Large intestine (tissue), 3 donors: ENCODE measurements at regions not wholly inside any gene's neighbourhood (a gene's known extent, or its start where the extent isn't known, plus 50 kb on each side); places are given as distances from the start of the nearest gene placed in this dataset.

Experiments used
- DNase-seq, 2 donors: peaks; one replicate each; pipeline versions ENCODE4 v3.0.0 to v3.0.0-alpha.2; 2013
- H3K27ac ChIP-seq: one replicate; pipeline ENCODE4 v1.5.1; 2013; ENCODE audit warnings: low read length
- H3K27me3 ChIP-seq: 2 replicates; pipeline ENCODE4 v1.6.1; 2013; ENCODE audit warnings: low read length; ENCODE audit not compliant: control insufficient read depth, insufficient read depth
- H3K36me3 ChIP-seq: 2 replicates; pipeline ENCODE4 v1.6.1; 2013; ENCODE audit warnings: low read length; ENCODE audit not compliant: control insufficient read depth, insufficient read depth
- H3K4me1 ChIP-seq: one replicate; pipeline ENCODE4 v1.6.1; 2013; ENCODE audit warnings: low read length; ENCODE audit not compliant: control insufficient read depth, insufficient read depth
- H3K4me3 ChIP-seq: one replicate; pipeline ENCODE4 v1.5.1; 2013; ENCODE audit warnings: low read length
- H3K9me3 ChIP-seq: one replicate; pipeline ENCODE4 v1.6.1; 2013; ENCODE audit warnings: mild to moderate bottlenecking, low read depth, low read length, moderate library complexity; ENCODE audit not compliant: control insufficient read depth
- WGBS: methylation state at CpG from one replicate; pipeline ENCODE4 v1.1.5; 2013; ENCODE audit warnings: low lambda C conversion rate; ENCODE audit not compliant: insufficient coverage; 5-methylcytosine and 5-hydroxymethylcytosine counted together

GRCh38 chr20:7220755-7221154 is 453.3 kb downstream of the BMP2 start:
- WGBS = no CpG with 5 or more reads among the region's 1 CpG
- no peak overlapping the region for H3K27ac ChIP-seq
- H3K27me3 ChIP-seq = no peaks in the 10 kb centered on the region
- no peaks in the 10 kb centered on the region for H3K36me3 ChIP-seq
- no peak overlapping the region for H3K4me3 ChIP-seq
- no peak for DNase-seq
- no peaks in the 10 kb centered on the region for H3K4me1 ChIP-seq
- no peaks in the 10 kb centered on the region for H3K9me3 ChIP-seq

GRCh38 chr20:7226156-7226555 is 458.7 kb downstream of the BMP2 start:
- Histone ChIP-seq H3K27ac (no peak overlapping the region), H3K27me3 (no peaks in the 10 kb centered on the region), H3K36me3 (no peaks in the 10 kb centered on the region), H3K4me1 (no peaks in the 10 kb centered on the region), H3K4me3 (no peak overlapping the region), H3K9me3 (no peaks in the 10 kb centered on the region)
- DNase-seq = no peak
- WGBS = no CpG with 5 or more reads among the region's 2 CpGs

- no peaks in the 10 kb centered on the region for H3K27me3 ChIP-seq
- DNase-seq = no peak
- H3K36me3 ChIP-seq = no peaks in the 10 kb centered on the region
- no peaks in the 10 kb centered on the region for H3K9me3 ChIP-seq
- H3K4me3 ChIP-seq = no peak overlapping the region
- no peaks in the 10 kb centered on the region for H3K4me1 ChIP-seq
- H3K27ac ChIP-seq = no peak overlapping the region
Measured at GRCh38 chr20:7231303-7231702, 463.8 kb downstream of the BMP2 start.

GRCh38 chr20:7232796-7233195 is 465.3 kb downstream of the BMP2 start:
- Histone ChIP-seq H3K27ac (no peak overlapping the region), H3K36me3 (no peaks in the 10 kb centered on the region), H3K4me3 (no peak overlapping the region), H3K9me3 (no peaks in the 10 kb centered on the region), H3K27me3 (no peaks in the 10 kb centered on the region), H3K4me1 (no peaks in the 10 kb centered on the region)
- no peak for DNase-seq
- 73% methylated on average over 2 of the region's 2 CpGs for WGBS

GRCh38 chr20:7237251-7237650 is 469.8 kb downstream of the BMP2 start:
- no peaks in the 10 kb centered on the region for H3K27me3 ChIP-seq
- no peaks in the 10 kb centered on the region for H3K4me1 ChIP-seq
- no peak overlapping the region for H3K27ac ChIP-seq
- no peak for DNase-seq
- no peaks in the 10 kb centered on the region for H3K36me3 ChIP-seq
- no peak overlapping the region for H3K4me3 ChIP-seq
- H3K9me3 ChIP-seq = no peaks in the 10 kb centered on the region
- no CpG with 5 or more reads among the region's 1 CpG for WGBS

GRCh38 chr20:7240490-7240889 is 473.0 kb downstream of the BMP2 start:
- WGBS = 100% methylated on average over 1 of the region's 3 CpGs
- no peaks in the 10 kb centered on the region for H3K9me3 ChIP-seq
- no peak overlapping the region for H3K27ac ChIP-seq
- H3K4me3 ChIP-seq = no peak overlapping the region
- H3K27me3 ChIP-seq = no peaks in the 10 kb centered on the region
- H3K4me1 ChIP-seq = no peaks in the 10 kb centered on the region
- no peaks in the 10 kb centered on the region for H3K36me3 ChIP-seq
- DNase-seq = no peak

- WGBS = no CpG with 5 or more reads among the region's 7 CpGs
- H3K4me3 ChIP-seq = no peak overlapping the region
- H3K9me3 ChIP-seq = no peaks in the 10 kb centered on the region
- no peaks in the 10 kb centered on the region for H3K4me1 ChIP-seq
- H3K36me3 ChIP-seq = no peaks in the 10 kb centered on the region
- no peak overlapping the region for H3K27ac ChIP-seq
- DNase-seq = peak in 1 of 2 donors; percentile 6
- no peaks in the 10 kb centered on the region for H3K27me3 ChIP-seq
Measured at GRCh38 chr20:7248281-7249201, 481.1 kb downstream of the BMP2 start.

GRCh38 chr20:7250337-7250736 is 482.9 kb downstream of the BMP2 start:
- no peak for DNase-seq
- no peaks in the 10 kb centered on the region for H3K36me3 ChIP-seq
- no peaks in the 10 kb centered on the region for H3K4me1 ChIP-seq
- no peak overlapping the region for H3K27ac ChIP-seq
- 100% methylated on average over 1 of the region's 2 CpGs for WGBS
- H3K27me3 ChIP-seq = no peaks in the 10 kb centered on the region
- H3K9me3 ChIP-seq = no peaks in the 10 kb centered on the region
- no peak overlapping the region for H3K4me3 ChIP-seq

- H3K4me3 ChIP-seq = no peak overlapping the region
- no peaks in the 10 kb centered on the region for H3K9me3 ChIP-seq
- no peaks in the 10 kb centered on the region for H3K36me3 ChIP-seq
- WGBS = 100% methylated on average over 1 of the region's 2 CpGs
- H3K4me1 ChIP-seq = peaks cover 7% of the 10 kb centered on the region
- no peaks in the 10 kb centered on the region for H3K27me3 ChIP-seq
- DNase-seq = no peak
- H3K27ac ChIP-seq = no peak overlapping the region
Measured at GRCh38 chr20:7257099-7257498, 489.6 kb downstream of the BMP2 start.

- WGBS = no CpG with 5 or more reads among the region's 3 CpGs
Measured at GRCh38 chr20:7257692-7258466, 490.4 kb downstream of the BMP2 start.

More at GRCh38 chr20:7257692-7258466, 490.4 kb downstream of the BMP2 start:
- Histone ChIP-seq H3K9me3 (no peaks in the 10 kb centered on the region), H3K4me3 (no peak overlapping the region), H3K4me1 (peaks cover 7% of the 10 kb centered on the region), H3K27me3 (no peaks in the 10 kb centered on the region), H3K36me3 (no peaks in the 10 kb centered on the region), H3K27ac (no peak overlapping the region)
- DNase-seq = peak in 1 of 2 donors; percentile 38
